Subcutaneous abdominal adipose tissue (tissue), 5 donors: ENCODE measurements at regions not wholly inside any gene's neighbourhood (a gene's known extent, or its start where the extent isn't known, plus 50 kb on each side); places are given as distances from the start of the nearest gene placed in this dataset.

ENCODE experiments used
- H3K27ac ChIP-seq: one replicate; pipeline ENCODE4 v1.7.0; 2013; ENCODE audit warnings: low read depth, mild to moderate bottlenecking, inconsistent platforms, low read length, moderate library complexity
- H3K27me3 ChIP-seq, 5 donors: one replicate each; pipeline ENCODE4 v1.7.0; 2013; ENCODE audit warnings: low read length in 5 of 5, inconsistent platforms in 1 of 5; ENCODE audit not compliant: control insufficient read depth in 5 of 5, insufficient read depth in 4 of 5
- H3K36me3 ChIP-seq, 5 donors: one replicate each; pipeline ENCODE4 v1.7.0; 2013; ENCODE audit warnings: low read length in 5 of 5; ENCODE audit not compliant: control insufficient read depth in 5 of 5, insufficient read depth in 5 of 5
- H3K4me1 ChIP-seq, 5 donors: one replicate each; pipeline ENCODE4 v1.7.0; 2013; ENCODE audit warnings: low read length in 5 of 5, mild to moderate bottlenecking in 3 of 5, moderate library complexity in 1 of 5; ENCODE audit not compliant: control insufficient read depth in 5 of 5, insufficient read depth in 5 of 5
- H3K4me3 ChIP-seq, 5 donors: one replicate each; pipeline ENCODE4 v1.7.0; 2013; ENCODE audit warnings: low read length in 5 of 5, low read depth in 1 of 5
- H3K9ac ChIP-seq, 5 donors: one replicate each; pipeline ENCODE4 v1.7.0; 2013; ENCODE audit warnings: low read length in 5 of 5, mild to moderate bottlenecking in 4 of 5, moderate library complexity in 3 of 5
- H3K9me3 ChIP-seq, 5 donors: one replicate each; pipeline ENCODE4 v1.7.0; 2013; ENCODE audit warnings: low read length in 5 of 5; ENCODE audit not compliant: control insufficient read depth in 5 of 5
- donor health status: healthy.
- donor health status: healthy.
- donor health status: healthy.
- donor health status: healthy.
- donor health status: healthy.

- no peak overlapping the region for H3K4me3 ChIP-seq
- peaks cover 0 to 66% (median 55%) of the 10 kb centered on the region in 5 donors for H3K36me3 ChIP-seq
- peaks cover 0 to 30% (median 20%) of the 10 kb centered on the region in 5 donors for H3K4me1 ChIP-seq
- H3K9me3 ChIP-seq, result no peaks in the 10 kb centered on the region
- H3K27me3 ChIP-seq, result peaks cover 0 to under 1% (median 0%) of the 10 kb centered on the region in 5 donors
- H3K27ac ChIP-seq, result no peak overlapping the region
- no peak overlapping the region for H3K9ac ChIP-seq
These were observed 50.3 kb downstream of the PLXNA1 start for GRCh38 chr3:127033171-127033570.

DNA sequence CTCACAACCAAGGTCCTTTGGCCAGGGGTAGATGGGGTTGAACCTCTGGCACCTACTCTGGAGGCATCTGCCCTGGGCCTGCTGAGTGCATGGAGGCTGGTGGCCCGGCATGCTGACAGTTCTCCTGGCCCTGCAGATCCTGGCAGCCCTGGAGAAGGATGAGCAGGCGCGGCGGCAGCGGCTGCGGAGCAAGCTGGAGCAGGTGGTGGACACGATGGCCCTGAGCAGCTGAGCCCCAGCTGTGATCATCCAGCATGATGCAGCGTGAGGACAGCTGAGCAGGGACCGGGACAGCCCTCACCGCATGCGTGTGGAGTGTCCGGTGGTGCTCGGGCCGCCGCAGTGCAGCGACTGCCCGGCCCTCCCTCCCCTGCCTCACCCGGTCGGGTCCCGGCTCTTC, 50.9 kb downstream of the PLXNA1 start:
- H3K27me3 ChIP-seq, result peaks cover 0 to 2% (median 0%) of the 10 kb centered on the region in 5 donors
- peaks cover 0 to 30% (median 20%) of the 10 kb centered on the region in 5 donors for H3K4me1 ChIP-seq
- H3K4me3 ChIP-seq, result no peak overlapping the region
- H3K27ac ChIP-seq, result no peak overlapping the region
- H3K9me3 ChIP-seq, result no peaks in the 10 kb centered on the region
- H3K9ac ChIP-seq, result no peak overlapping the region
- peaks cover 0 to 60% (median 50%) of the 10 kb centered on the region in 5 donors for H3K36me3 ChIP-seq

DNA sequence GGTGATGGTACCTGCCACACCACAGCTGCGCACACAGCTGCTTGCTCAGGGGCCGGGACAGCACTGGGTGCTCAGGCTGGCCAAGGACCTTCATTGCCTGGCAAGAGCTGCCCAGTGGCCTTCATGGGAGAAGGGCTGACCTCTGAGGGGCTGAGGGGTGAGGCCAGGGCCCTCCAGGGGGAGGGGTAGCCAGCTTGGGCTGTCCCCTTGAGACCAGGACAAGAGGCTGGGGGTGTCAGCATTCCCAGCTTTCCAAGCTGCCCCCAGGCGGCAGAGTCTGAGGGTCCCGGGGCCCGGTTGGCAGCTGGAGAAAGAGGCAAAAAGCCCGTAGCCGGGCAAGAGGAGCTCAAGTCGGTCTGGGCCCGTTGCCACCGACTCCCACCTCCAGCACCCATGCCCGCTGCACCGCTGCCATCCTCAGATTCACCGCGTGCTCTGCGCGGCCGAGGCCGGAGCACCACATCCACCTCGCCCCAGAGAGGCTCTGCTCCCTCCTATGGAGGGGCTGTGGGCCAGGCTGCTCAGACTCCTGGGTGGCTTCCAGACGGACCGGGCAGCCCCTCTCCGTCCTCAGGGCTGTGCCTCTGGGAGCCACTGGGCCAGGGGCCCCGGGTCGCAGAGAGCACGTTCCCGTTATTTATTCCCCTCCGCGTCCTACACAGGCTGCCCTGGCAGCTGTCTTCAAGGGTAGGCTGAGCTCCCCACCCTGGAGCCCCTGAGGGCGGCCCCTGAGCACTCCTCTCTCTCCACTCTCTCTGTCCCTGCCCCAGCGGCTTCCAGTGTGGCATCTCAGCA, 51.5 kb downstream of the PLXNA1 start:
- Histone ChIP-seq H3K9me3 (no peaks in the 10 kb centered on the region), H3K4me1 (peaks cover 0 to 30% (median 20%) of the 10 kb centered on the region in 5 donors), H3K27me3 (peaks cover 0 to 2% (median 0%) of the 10 kb centered on the region in 5 donors), H3K9ac (peak overlapping the region in 2 of 5 donors; percentile 15 to 63), H3K4me3 (no peak overlapping the region), H3K27ac (peak overlapping the region; percentile 65), H3K36me3 (peaks cover 0 to 54% (median 44%) of the 10 kb centered on the region in 5 donors)

DNA sequence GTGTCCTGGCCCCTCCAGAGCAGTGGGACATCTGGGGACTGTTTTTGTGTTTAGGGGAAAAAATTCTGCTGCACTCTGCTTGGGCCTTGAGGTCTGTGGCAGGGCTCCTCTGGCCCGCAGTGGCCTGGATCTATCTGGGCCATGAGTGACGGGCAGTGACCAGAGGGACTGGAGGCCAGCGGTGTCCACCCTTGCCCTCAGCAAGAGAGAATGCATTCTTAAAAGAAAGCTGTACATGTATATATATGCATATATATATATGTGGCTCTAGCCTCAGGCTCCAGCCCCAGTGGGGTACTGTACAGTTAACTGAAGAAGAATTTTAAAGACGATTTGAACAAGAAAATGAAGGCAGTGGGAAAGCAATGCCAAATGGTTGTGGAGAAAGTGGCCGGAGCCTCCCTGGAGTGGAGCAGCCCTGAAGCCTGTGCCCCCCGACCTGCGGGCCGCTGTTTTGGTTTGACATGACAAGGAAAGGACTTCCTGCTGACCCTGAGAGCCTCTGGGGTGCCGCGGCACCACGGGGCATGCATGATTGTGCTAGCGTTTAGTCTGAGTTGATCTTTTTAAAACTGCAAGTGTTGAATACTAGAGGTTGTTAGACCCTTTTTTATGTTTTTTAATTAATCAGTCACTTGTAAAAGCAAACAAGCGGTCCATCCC, 52.2 kb downstream of the PLXNA1 start:
- Histone ChIP-seq H3K27me3 (peaks cover 0 to 2% (median 0%) of the 10 kb centered on the region in 5 donors), H3K27ac (peak overlapping the region; percentile 65), H3K9ac (peak overlapping the region in 2 of 5 donors; percentile 15 to 63), H3K4me3 (no peak overlapping the region), H3K4me1 (peaks cover 0 to 30% (median 20%) of the 10 kb centered on the region in 5 donors), H3K9me3 (no peaks in the 10 kb centered on the region), H3K36me3 (peaks cover 0 to 47% (median 38%) of the 10 kb centered on the region in 5 donors)

- H3K36me3 ChIP-seq, result peaks cover 0 to 41% (median 32%) of the 10 kb centered on the region in 5 donors
- peak overlapping the region; percentile 65 for H3K27ac ChIP-seq
- no peak overlapping the region for H3K9ac ChIP-seq
- H3K4me3 ChIP-seq, result no peak overlapping the region
- H3K27me3 ChIP-seq, result peaks cover 0 to 2% (median 0%) of the 10 kb centered on the region in 5 donors
- H3K9me3 ChIP-seq, result no peaks in the 10 kb centered on the region
- H3K4me1 ChIP-seq, result peaks cover 0 to 30% (median 20%) of the 10 kb centered on the region in 5 donors
These were observed 52.8 kb downstream of the PLXNA1 start for GRCh38 chr3:127035677-127036076.

GRCh38 chr3:127036209-127037020, 53.5 kb downstream of the PLXNA1 start:
- peaks cover 0 to 2% (median 0%) of the 10 kb centered on the region in 5 donors for H3K27me3 ChIP-seq
- no peak overlapping the region for H3K4me3 ChIP-seq
- H3K9ac ChIP-seq, result no peak overlapping the region
- H3K27ac ChIP-seq, result peak overlapping the region; percentile 65
- H3K9me3 ChIP-seq, result no peaks in the 10 kb centered on the region
- H3K36me3 ChIP-seq, result peaks cover 0 to 34% (median 25%) of the 10 kb centered on the region in 5 donors
- H3K4me1 ChIP-seq, result peaks cover 0 to 30% (median 20%) of the 10 kb centered on the region in 5 donors

DNA sequence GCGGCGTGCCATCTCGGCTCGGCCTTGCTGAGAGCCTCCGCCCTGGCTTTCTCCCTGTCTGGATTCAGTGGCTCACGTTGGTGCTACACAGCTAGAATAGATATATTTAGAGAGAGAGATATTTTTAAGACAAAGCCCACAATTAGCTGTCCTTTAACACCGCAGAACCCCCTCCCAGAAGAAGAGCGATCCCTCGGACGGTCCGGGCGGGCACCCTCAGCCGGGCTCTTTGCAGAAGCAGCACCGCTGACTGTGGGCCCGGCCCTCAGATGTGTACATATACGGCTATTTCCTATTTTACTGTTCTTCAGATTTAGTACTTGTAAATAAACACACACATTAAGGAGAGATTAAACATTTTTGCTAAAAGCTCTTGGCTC, 54.1 kb downstream of the PLXNA1 start:
- Histone ChIP-seq H3K9me3 (no peaks in the 10 kb centered on the region), H3K4me3 (no peak overlapping the region), H3K27ac (peak overlapping the region; percentile 65), H3K9ac (no peak overlapping the region), H3K4me1 (peaks cover 0 to 30% (median 20%) of the 10 kb centered on the region in 5 donors), H3K36me3 (peaks cover 0 to 28% (median 19%) of the 10 kb centered on the region in 5 donors), H3K27me3 (peaks cover 0 to 2% (median 0%) of the 10 kb centered on the region in 5 donors)

DNA sequence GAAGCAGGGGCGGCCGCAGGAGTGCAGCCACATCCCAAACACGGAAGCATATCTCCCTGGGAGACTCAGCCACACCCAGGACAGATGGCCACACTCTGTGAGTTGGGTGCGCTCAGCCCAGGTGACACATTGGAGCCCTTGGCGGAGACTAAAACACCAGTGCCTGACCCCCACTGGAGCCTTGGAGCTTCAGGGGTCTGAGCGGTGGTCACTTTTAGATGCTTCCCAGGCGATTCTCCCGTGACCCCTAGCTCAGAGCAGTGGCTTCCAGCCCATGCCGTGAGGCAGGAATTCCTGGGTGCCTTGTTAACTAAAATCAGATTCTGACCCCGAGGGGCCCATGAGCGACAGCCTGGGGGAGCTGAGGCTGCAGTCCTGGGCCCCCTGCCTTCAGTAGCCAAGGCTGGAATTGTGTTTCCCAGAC, 54.5 kb downstream of the PLXNA1 start:
- Histone ChIP-seq H3K27ac (no peak overlapping the region), H3K36me3 (peaks cover 0 to 24% (median 14%) of the 10 kb centered on the region in 5 donors), H3K4me1 (peaks cover 0 to 30% (median 20%) of the 10 kb centered on the region in 5 donors)

DNA sequence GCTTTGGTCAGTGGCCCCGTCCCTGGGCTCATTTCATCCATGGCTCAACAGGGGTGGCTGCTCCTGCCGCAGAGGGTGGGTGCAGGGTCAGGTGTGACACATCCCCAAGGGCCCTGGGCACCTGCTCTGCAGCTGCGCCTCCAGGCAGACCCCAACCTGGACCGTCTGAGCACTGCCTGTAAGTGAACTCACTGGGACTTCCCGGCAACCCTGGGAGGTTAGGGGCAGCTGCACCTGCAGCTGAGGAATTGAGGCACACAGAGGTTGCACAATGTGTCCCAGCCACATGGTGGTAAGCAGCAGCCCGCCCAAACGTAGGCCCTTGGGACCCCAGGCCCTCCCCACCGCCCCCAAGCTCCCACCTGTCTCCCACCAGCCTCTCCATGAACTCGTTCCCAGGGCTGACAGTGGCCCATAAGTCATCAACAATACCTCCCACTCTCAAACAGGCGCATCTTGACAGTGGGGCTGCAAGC, 55.1 kb downstream of the PLXNA1 start:
- H3K27me3 ChIP-seq, result peaks cover 0 to 2% (median 0%) of the 10 kb centered on the region in 5 donors
- no peak overlapping the region for H3K4me3 ChIP-seq
- H3K9me3 ChIP-seq, result no peaks in the 10 kb centered on the region
- peaks cover 0 to 18% (median 9%) of the 10 kb centered on the region in 5 donors for H3K36me3 ChIP-seq
- no peak overlapping the region for H3K27ac ChIP-seq
- no peak overlapping the region for H3K9ac ChIP-seq
- H3K4me1 ChIP-seq, result peaks cover 0 to 30% (median 20%) of the 10 kb centered on the region in 5 donors

More for the DNA sequence above, 54.5 kb downstream of the PLXNA1 start:
- Histone ChIP-seq H3K9ac (no peak overlapping the region), H3K9me3 (no peaks in the 10 kb centered on the region), H3K27me3 (peaks cover 0 to 2% (median 0%) of the 10 kb centered on the region in 5 donors), H3K4me3 (no peak overlapping the region)
